GM18519 (cell line): ENCODE measurements at regions not wholly inside any gene's neighbourhood (a gene's known extent, or its start where the extent isn't known, plus 50 kb on each side); places are given as distances from the start of the nearest gene placed in this dataset.
"Not testable (repeated sequence)": the region's sequence is repeated elsewhere in the genome, so short reads cannot be mapped to it uniquely, and the experiment has no call there.

Experiments
- ATAC-seq: cut with Tn5 transposase; IDR thresholded peaks from one replicate; pipeline ENCODE4 v1.9.1; 2021; ENCODE audit warnings: mild to moderate bottlenecking, moderate library complexity; ENCODE audit not compliant: unreplicated experiment, low FRiP score

GRCh38 chr21:20902511-20902910 is 95.7 kb upstream of the NCAM2 start:
- no peak for ATAC-seq

GRCh38 chr21:20902998-20903397 is 95.2 kb upstream of the NCAM2 start:
- ATAC-seq, result no peak

GRCh38 chr21:20927555-20927954 is 70.7 kb upstream of the NCAM2 start:
- not testable (repeated sequence) for ATAC-seq

GRCh38 chr21:20942523-20942922 is 55.7 kb upstream of the NCAM2 start:
- no peak for ATAC-seq

GRCh38 chr21:20943561-20943997 is 54.6 kb upstream of the NCAM2 start:
- ATAC-seq, result no peak

- ATAC-seq, result no peak
Measured at GRCh38 chr21:20944139-20944538, 54.1 kb upstream of the NCAM2 start.

GRCh38 chr21:20946701-20947100 is 51.5 kb upstream of the NCAM2 start:
- no peak for ATAC-seq
